HEK293 (cell line): ENCODE measurements at regions not wholly inside any gene's neighbourhood (a gene's known extent, or its start where the extent isn't known, plus 50 kb on each side); places are given as distances from the start of the nearest gene placed in this dataset.

Experiments
- CTCF ChIA-PET: fragments of 350-600 bp; formaldehyde crosslinking; extraction: SDS; loops from one replicate; lab custom pipeline; 2021; ENCODE audit warnings: antibody characterized with exemption; lab: Yijun Ruan, JAX
- POLR2A ChIA-PET: fragments of 300-600 bp; formaldehyde crosslinking; extraction: SDS; loops from one replicate; lab custom pipeline; 2020; ENCODE audit warnings: antibody characterized with exemption, inconsistent platforms; lab: Yijun Ruan, JAX
- H3K27ac ChIP-seq: fragments of 200-500 bp; sonication (Bioruptor generic); 2 replicates; pipeline ENCODE4 v1.5.1; 2014; ENCODE audit warnings: low read depth, low read length, control low read depth, inconsistent platforms; ENCODE audit errors: extremely low read depth
- H3K36me3 ChIP-seq, 2 experiments: fragments of 200-500 bp in 1 of 2; sonication (Bioruptor generic) in 1 of 2; 1 replicate in 1 of 2; 2 replicates in 1 of 2; pipeline ENCODE4 v1.5.1; 2014 to 2017; ENCODE audit warnings: inconsistent platforms in 2 of 2, low read length in 2 of 2; ENCODE audit not compliant: control insufficient read depth in 2 of 2, insufficient read depth in 1 of 2
- H3K4me1 ChIP-seq: fragments of 200-500 bp; sonication (Bioruptor generic); 2 replicates; pipeline ENCODE4 v1.5.1; 2014; ENCODE audit warnings: mild to moderate bottlenecking, low read length, inconsistent platforms; ENCODE audit not compliant: control insufficient read depth, insufficient read depth
- H3K4me3 ChIP-seq: 2 replicates; pipeline ENCODE4 v1.5.1; 2011; ENCODE audit warnings: low read depth, mild to moderate bottlenecking, control low read depth, low read length, moderate library complexity
- H3K9me3 ChIP-seq: fragments of 200-500 bp; sonication (Bioruptor generic); 2 replicates; pipeline ENCODE4 v1.5.1; 2014; ENCODE audit warnings: low read depth, low read length, inconsistent platforms; ENCODE audit not compliant: control insufficient read depth, insufficient read depth
- ATF2 ChIP-seq: fragments of 450-650 bp; formaldehyde crosslinking; IDR thresholded peaks from 2 replicates; pipeline ENCODE4 v1.5.1; 2016; ENCODE audit warnings: missing biosample characterization, missing genetic modification characterization, low read depth
- ELK4 ChIP-seq: IDR thresholded peaks from 2 replicates; pipeline ENCODE4 v1.6.1; 2011; ENCODE audit warnings: mild to moderate bottlenecking, low read depth, low read length, borderline replicate concordance
- GLIS2 ChIP-seq: fragments of 450-650 bp; formaldehyde crosslinking; IDR thresholded peaks from 2 replicates; pipeline ENCODE4 v1.5.1; 2016; ENCODE audit warnings: missing biosample characterization, missing genetic modification characterization
- KLF1 ChIP-seq: fragments of 450-650 bp; formaldehyde crosslinking; IDR thresholded peaks from 2 replicates; pipeline ENCODE4 v1.5.1; 2016; ENCODE audit warnings: missing biosample characterization, missing genetic modification characterization
- OSR2 ChIP-seq: fragments of 450-650 bp; formaldehyde crosslinking; IDR thresholded peaks from 2 replicates; pipeline ENCODE4 v1.5.1; 2016; ENCODE audit warnings: missing biosample characterization, missing genetic modification characterization
- SP2 ChIP-seq: fragments of 450-650 bp; formaldehyde crosslinking; IDR thresholded peaks from 2 replicates; pipeline ENCODE4 v1.5.1; 2016; ENCODE audit warnings: missing biosample characterization, missing genetic modification characterization
- TSHZ1 ChIP-seq: fragments of 450-650 bp; formaldehyde crosslinking; IDR thresholded peaks from 2 replicates; pipeline ENCODE4 v1.5.1; 2016; ENCODE audit warnings: missing biosample characterization, missing genetic modification characterization, borderline replicate concordance
- ZFHX2 ChIP-seq: fragments of 450-650 bp; formaldehyde crosslinking; conservative IDR thresholded peaks from 2 replicates; pipeline ENCODE4 v1.5.1; 2016; ENCODE audit warnings: missing biosample characterization, missing genetic modification characterization
- ZNF121 ChIP-seq: fragments of 450-650 bp; formaldehyde crosslinking; IDR thresholded peaks from 2 replicates; pipeline ENCODE4 v1.5.1; 2016; ENCODE audit warnings: missing biosample characterization, missing genetic modification characterization
- ZNF157 ChIP-seq: fragments of 450-650 bp; formaldehyde crosslinking; IDR thresholded peaks from 2 replicates; pipeline ENCODE4 v1.5.1; 2016; ENCODE audit warnings: missing biosample characterization, missing genetic modification characterization
- ZNF169 ChIP-seq: fragments of 450-650 bp; formaldehyde crosslinking; IDR thresholded peaks from 2 replicates; pipeline ENCODE4 v1.5.1; 2016; ENCODE audit warnings: missing biosample characterization, missing genetic modification characterization
- ZNF184 ChIP-seq: fragments of 450-650 bp; IDR thresholded peaks from 2 replicates; pipeline ENCODE4 v1.5.1; 2018; ENCODE audit warnings: missing biosample characterization, mild to moderate bottlenecking, missing genetic modification characterization
- ZNF2 ChIP-seq: fragments of 450-650 bp; formaldehyde crosslinking; IDR thresholded peaks from 2 replicates; pipeline ENCODE4 v1.5.1; 2016; ENCODE audit warnings: missing biosample characterization, missing genetic modification characterization
- ZNF274 ChIP-seq, 2 experiments: fragments of 200-500 bp in 1 of 2; fragments of 450-650 bp in 1 of 2; sonication (Bioruptor generic) in 1 of 2; formaldehyde crosslinking in 1 of 2; IDR thresholded peaks; 2 replicates each; pipeline versions ENCODE4 v1.5.1 to v1.6.1; 2014 to 2016; ENCODE audit warnings: borderline replicate concordance in 1 of 2, inconsistent platforms in 1 of 2, low read length in 1 of 2, missing biosample characterization in 1 of 2, missing genetic modification characterization in 1 of 2
- ZNF302 ChIP-seq: fragments of 450-650 bp; formaldehyde crosslinking; IDR thresholded peaks from 2 replicates; pipeline ENCODE4 v1.5.1; 2016; ENCODE audit warnings: missing biosample characterization, missing genetic modification characterization, low read depth
- ZNF354C ChIP-seq: fragments of 450-650 bp; formaldehyde crosslinking; IDR thresholded peaks from 2 replicates; pipeline ENCODE4 v1.5.1; 2016; ENCODE audit warnings: missing biosample characterization, missing genetic modification characterization, low read depth, borderline replicate concordance
- ZNF394 ChIP-seq: fragments of 450-650 bp; formaldehyde crosslinking; IDR thresholded peaks from 2 replicates; pipeline ENCODE4 v1.5.1; 2016; ENCODE audit warnings: missing biosample characterization, missing genetic modification characterization, mild to moderate bottlenecking, moderate library complexity, borderline replicate concordance
- ZNF513 ChIP-seq: fragments of 450-650 bp; IDR thresholded peaks from 2 replicates; pipeline ENCODE4 v1.5.1; 2018; ENCODE audit warnings: missing biosample characterization, missing genetic modification characterization
- ZNF514 ChIP-seq: fragments of 450-650 bp; formaldehyde crosslinking; IDR thresholded peaks from 2 replicates; pipeline ENCODE4 v1.5.1; 2016; ENCODE audit warnings: missing biosample characterization, missing genetic modification characterization
- ZNF623 ChIP-seq: fragments of 450-650 bp; formaldehyde crosslinking; IDR thresholded peaks from 2 replicates; pipeline ENCODE4 v1.5.1; 2016; ENCODE audit warnings: missing biosample characterization, missing genetic modification characterization
- ZNF645 ChIP-seq: fragments of 450-650 bp; formaldehyde crosslinking; IDR thresholded peaks from 2 replicates; pipeline ENCODE4; 2016; ENCODE audit warnings: missing biosample characterization, missing genetic modification characterization
- ZNF704 ChIP-seq: fragments of 450-650 bp; formaldehyde crosslinking; IDR thresholded peaks from 2 replicates; pipeline ENCODE4 v1.5.1; 2016; ENCODE audit warnings: missing biosample characterization, missing genetic modification characterization
- ZNF777 ChIP-seq: fragments of 450-650 bp; formaldehyde crosslinking; IDR thresholded peaks from 2 replicates; pipeline ENCODE4 v1.5.1; 2017; ENCODE audit warnings: missing biosample characterization, missing genetic modification characterization, borderline replicate concordance
- ZNF837 ChIP-seq: fragments of 450-650 bp; formaldehyde crosslinking; IDR thresholded peaks from 2 replicates; pipeline ENCODE4 v1.5.1; 2016; ENCODE audit warnings: missing biosample characterization, missing genetic modification characterization
- ZSCAN18 ChIP-seq: fragments of 450-650 bp; formaldehyde crosslinking; IDR thresholded peaks from 2 replicates; pipeline ENCODE4 v1.5.1; 2016; ENCODE audit warnings: missing biosample characterization, missing genetic modification characterization

GRCh38 chr21:22981819-22982218 is 1983.6 kb downstream of the NCAM2 start (continued):
- no peak for TF ChIP-seq ZNF513 (tag by site-specific recombination)

- POLR2A ChIA-PET = no interaction called here
Measured at GRCh38 chr21:22993144-22993543, 1994.9 kb downstream of the NCAM2 start.

GRCh38 chr21:22993822-22994574 is 1995.8 kb downstream of the NCAM2 start:
- POLR2A ChIA-PET = no interaction called here

More at GRCh38 chr21:22993144-22993543, 1994.9 kb downstream of the NCAM2 start:
- H3K27ac ChIP-seq = no peak overlapping the region
- no peak overlapping the region for H3K4me3 ChIP-seq
- H3K9me3 ChIP-seq = no peaks in the 10 kb centered on the region
- H3K36me3 ChIP-seq = no peaks in the 10 kb centered on the region
- CTCF ChIA-PET = no interaction called here
- no peaks in the 10 kb centered on the region for H3K4me1 ChIP-seq
- no peak for TF ChIP-seq ZNF704 (tag by site-specific recombination)
- no peak for TF ChIP-seq ZNF169 (tag by site-specific recombination)
- TF ChIP-seq ZNF157 (tag by site-specific recombination) = no peak
- no peak for TF ChIP-seq ZNF394
- no peak for TF ChIP-seq SP2 (tag by site-specific recombination)
- TF ChIP-seq ZNF777 = no peak
- no peak for TF ChIP-seq ZNF837 (tag by site-specific recombination)
- no peak for TF ChIP-seq ZSCAN18
- TF ChIP-seq KLF1 = no peak
- TF ChIP-seq ZFHX2 (tag by site-specific recombination) = no peak
- no peak for TF ChIP-seq ATF2 (tag by site-specific recombination)
- TF ChIP-seq ZNF184 (tag by site-specific recombination) = no peak
- TF ChIP-seq ZNF514 (tag by site-specific recombination) = no peak
- no peak for TF ChIP-seq ZNF354C (tag by site-specific recombination)
- TF ChIP-seq ZNF623 (tag by site-specific recombination) = no peak
- TF ChIP-seq ZNF274 (IDR thresholded peaks at IDR 0.05; ENCODE audit: low read length) = no peak
- TF ChIP-seq ZNF274 (tag by site-specific recombination; IDR thresholded peaks at IDR 0.05; ENCODE audit: borderline replicate concordance) = no peak
- TF ChIP-seq GLIS2 (tag by site-specific recombination) = no peak
- no peak for TF ChIP-seq ZNF2 (tag by site-specific recombination)

More at GRCh38 chr21:22993822-22994574, 1995.8 kb downstream of the NCAM2 start:
- TF ChIP-seq ZNF302 (tag by site-specific recombination) (no peak), TSHZ1 (tag by site-specific recombination) (no peak), ZNF645 (no peak), OSR2 (tag by site-specific recombination) (no peak), ELK4 (no peak), ZNF121 (tag by site-specific recombination) (no peak), ZNF514 (tag by site-specific recombination) (no peak)
- H3K9me3 ChIP-seq = no peaks in the 10 kb centered on the region
- no peaks in the 10 kb centered on the region for H3K4me1 ChIP-seq
- H3K27ac ChIP-seq = no peak overlapping the region
- H3K36me3 ChIP-seq = no peaks in the 10 kb centered on the region
- CTCF ChIA-PET = no interaction called here
- no peak overlapping the region for H3K4me3 ChIP-seq
